Cerebellar nuclear complex (tissue), 1 donor: ENCODE measurements at regions not wholly inside any gene's neighbourhood (a gene's known extent, or its start where the extent isn't known, plus 50 kb on each side); places are given as distances from the start of the nearest gene placed in this dataset.

Experiments used
- DNase-seq, 2 experiments: peaks; one replicate each; lab custom pipeline; 2025; lab: John Stamatoyannopoulos, UW

GRCh38 chr11:80519596-80520506 lies 1079.0 kb upstream of the TENM4 start:
- no peak for DNase-seq

DNA sequence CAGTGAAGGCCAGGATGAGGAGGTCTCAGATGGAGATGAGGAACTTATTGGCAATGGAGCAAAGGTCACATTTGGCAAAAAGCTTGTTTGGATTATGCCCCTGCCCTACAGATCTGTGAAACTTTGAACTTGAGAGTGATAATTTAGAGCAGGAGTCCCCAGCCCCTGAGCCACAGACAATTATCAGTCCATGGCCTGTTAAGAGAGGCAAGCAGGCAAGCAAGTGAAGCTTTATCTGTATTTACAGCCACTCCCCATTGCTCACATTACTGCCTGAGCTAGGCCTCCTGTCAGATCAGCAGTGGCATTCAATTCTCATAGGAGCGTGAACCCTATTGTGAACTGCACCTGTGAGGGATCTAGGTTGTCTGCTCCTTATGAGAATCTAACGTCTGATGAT lies 1076.9 kb upstream of the TENM4 start:
- DNase-seq, result no peak

DNA sequence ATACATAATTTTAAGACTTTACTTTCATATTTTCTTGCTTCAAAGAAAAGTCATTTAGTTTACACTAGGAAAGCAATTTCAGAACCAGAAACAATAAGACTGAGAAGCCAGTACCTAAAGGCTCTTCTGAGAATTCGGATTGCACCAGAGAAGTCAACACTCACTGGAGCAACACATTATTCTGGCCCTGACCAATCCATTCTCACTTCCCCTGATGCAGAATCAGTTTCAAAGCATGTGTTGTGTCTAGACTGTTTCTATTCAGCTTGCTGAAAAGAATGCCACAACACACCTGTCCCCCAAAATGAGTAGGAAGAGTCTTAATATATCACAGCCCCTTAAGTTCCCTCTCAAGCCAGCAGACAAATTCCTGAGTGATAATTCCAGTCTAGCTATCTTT lies 1074.3 kb upstream of the TENM4 start:
- no peak for DNase-seq

DNA sequence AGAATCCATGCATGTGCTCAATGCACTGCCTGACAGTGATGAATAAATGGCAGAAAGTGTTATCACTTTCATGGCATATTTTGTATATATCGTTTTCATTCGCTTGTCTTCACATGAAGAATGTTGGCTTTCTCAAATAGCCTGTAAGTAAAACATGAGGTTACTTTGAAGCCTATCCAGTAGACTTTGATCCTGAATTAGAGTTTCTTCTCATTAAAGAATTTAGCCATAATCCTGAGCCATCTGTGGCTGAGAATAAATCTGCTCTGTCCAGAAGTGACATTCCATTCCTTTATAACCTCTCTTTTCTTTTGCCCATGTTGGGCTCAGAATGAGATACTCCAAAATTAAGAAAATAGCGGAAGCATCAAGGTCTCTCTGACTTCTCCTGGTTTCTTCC lies 1071.7 kb upstream of the TENM4 start:
- no peak for DNase-seq

DNA sequence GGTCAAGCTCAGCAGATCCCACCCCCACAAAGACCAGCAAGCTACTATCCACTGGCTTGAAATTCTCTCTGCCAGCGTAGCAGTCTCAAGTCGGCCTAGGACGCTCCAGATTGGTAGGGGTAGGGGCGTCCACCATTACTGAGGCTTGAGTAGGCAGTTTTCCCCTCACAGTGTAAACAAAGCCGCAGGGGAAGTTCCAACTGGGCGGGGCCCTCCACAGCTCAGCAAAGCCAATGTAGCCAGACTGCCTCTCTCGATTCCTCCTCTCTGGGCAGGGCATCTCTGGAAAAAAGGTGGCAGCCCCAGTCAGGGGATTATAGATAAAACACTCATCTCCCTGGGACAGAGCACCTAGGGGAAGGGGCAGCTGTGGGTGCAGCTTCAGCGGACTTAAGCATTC lies 1064.9 kb upstream of the TENM4 start:
- DNase-seq, result no peak

GRCh38 chr11:80503990-80504389 lies 1063.2 kb upstream of the TENM4 start:
- no peak for DNase-seq

GRCh38 chr11:80502511-80502910 lies 1061.7 kb upstream of the TENM4 start:
- no peak for DNase-seq

DNA sequence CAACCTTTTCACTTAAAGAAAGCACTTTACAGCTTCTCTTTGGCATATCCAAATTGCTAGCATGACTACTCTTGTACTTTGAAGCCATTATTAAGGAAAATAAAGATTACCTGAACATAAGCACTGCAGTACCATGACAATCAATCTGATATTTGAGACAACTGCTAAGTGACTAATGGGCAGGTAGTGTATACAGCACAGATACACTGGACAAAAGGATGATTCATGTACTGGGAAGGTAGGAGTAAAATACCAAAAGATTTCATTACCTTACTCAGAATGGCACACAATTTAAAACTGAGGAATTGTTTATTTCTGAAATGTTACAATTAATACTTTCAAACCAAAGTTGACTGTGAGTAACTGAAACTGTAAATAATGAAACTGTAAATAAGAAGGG lies 1054.3 kb upstream of the TENM4 start:
- no peak for DNase-seq

DNA sequence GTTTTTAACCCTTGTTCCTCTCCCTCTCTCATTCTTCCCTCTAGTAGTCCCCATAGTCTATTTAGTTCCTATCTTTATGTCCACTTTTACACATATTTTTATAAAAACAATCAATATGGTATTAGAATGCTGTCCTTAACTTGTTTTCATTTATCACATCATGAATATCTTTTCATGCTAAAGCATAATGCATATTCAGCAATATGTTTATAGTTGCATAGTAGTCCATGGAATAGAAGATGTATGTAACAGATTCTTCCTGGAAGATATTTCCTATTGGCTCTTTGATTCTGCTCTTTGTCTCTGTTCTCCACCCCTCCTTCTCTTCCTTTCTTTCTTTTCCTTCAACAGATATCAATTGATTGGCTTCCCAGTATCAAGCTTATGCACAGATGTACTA lies 1047.1 kb upstream of the TENM4 start:
- DNase-seq, result no peak

DNA sequence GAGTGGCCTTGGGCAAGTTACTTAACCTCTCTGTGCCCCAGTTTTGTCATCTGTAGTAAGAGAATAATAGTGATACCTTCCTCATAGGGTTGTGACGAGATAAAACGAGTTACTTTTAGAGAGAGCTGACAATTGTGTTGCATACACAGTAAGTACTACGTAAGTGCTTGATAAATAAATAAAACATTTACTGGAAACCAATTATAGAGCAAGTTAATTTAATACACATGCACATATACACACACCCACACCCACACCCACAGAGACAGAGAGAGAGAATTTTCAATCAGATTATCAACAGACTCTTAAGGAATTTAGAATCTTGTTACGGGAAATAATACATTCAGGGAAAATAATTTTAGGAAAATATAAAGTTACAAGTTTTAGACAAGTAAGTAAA lies 1045.8 kb upstream of the TENM4 start:
- DNase-seq, result no peak

GRCh38 chr11:80477178-80477577 lies 1036.3 kb upstream of the TENM4 start:
- DNase-seq, result no peak

- DNase-seq, result no peak
These were observed 1032.7 kb upstream of the TENM4 start for GRCh38 chr11:80473562-80473961.

DNA sequence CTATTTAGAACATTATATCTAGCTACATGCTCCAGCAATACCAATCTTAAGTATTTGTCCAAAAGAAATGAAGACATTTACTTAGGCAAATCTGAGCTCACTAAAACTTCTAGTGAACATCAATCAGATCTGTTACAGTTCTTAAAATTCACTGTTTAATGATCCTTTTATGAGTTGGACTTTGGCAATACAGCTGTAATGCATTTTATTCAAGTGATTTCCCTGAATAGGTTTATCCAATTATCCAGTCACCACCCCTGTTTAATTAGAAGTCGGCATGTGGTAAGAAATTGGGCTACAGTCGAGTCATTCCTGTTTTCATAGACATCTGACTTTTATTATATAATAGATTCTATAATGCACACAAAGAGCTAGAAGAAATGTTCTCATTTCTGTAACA lies 1029.0 kb upstream of the TENM4 start:
- DNase-seq, result no peak

DNA sequence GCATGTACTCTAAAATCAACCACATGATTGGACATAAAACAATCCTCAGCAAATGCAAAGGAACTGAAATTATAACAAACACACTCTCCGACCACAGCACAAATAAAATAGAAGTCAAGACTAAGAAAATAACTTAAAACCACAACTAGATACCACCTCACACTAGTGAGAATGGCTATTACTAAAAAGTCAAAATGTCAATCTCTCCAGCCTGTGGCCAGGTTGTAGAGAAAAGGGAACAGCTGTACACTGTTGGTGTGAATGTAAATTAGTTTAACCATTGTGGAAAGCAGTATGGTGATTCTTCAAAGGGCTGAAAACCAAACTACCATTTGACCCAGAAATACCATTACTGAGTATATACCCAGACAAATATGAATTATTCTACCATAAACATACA lies 1025.7 kb upstream of the TENM4 start:
- DNase-seq, result no peak

GRCh38 chr11:80462211-80462610 lies 1021.4 kb upstream of the TENM4 start:
- DNase-seq, result no peak

DNA sequence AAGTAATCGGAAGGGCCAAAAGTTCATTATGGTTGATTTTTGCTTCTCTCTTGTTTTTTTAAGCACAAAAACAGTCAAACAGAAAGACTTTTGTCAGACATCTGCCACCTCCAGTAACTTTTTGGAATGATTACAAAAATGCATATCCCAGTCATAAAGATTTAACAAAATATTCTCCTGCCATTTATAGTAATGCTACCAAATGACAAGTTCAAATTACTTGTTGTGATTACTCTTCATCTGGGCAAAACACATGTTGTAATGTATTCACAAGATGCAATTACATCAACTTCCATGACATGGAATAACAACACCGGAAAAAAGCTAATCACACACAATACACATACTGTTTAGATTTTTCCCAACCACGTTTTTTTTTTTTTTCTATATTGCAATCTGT lies 1017.5 kb upstream of the TENM4 start:
- no peak for DNase-seq

DNA sequence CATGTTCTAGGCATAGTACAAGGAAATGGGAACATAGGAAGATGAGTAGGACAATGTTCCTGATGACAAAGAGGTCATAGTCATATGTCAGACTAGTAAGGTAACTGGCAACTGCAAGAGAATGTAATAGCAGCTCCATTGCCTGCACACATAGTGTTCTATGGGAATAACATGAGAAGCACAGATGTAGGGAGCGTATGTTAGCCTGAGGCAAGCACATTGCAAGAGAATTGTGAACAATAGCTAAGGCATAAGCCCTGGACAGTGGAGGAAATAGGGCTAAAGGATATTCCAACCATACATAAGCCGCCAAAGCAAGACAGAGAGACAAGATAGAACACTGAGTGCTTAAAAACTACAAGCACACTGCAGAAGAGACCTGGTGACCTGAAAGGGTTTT lies 1017.0 kb upstream of the TENM4 start:
- DNase-seq, result no peak

DNA sequence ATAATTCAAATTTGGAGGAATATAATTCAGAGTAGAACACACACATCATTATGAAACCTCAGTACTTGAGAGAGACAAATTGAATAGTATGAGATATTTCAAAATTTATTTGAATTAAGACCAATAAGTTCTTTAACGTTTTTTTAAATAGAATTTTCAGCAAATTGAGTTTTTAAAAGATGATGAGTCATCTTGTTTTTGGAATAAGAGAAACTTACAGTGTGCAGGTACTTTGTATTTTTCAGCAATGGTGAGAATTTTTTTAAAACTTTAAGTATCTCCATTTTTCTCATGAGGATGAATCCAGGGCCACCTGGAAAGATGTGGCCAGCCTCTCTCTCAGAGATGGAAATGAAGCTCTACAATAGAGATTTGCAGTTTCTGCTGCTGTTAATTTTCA lies 1015.0 kb upstream of the TENM4 start:
- DNase-seq, result no peak

DNA sequence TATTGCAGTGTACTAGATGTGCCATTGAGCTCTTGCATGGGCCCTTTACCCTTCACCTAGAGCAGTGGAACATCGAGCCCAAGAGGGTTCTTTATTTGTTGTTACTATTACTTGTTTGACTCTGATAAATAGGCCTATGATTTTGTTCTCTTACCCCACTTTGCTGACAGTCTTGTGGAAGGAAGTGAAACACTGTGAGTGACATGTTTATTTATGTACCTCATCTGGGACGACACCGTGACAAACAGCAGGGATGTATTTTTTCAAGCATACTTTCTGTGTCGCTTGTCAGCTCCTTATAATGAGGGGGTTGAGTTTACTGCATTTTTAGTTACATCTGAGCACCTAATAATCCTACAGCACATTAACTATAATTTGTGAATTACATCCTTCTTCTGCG lies 1010.3 kb upstream of the TENM4 start:
- DNase-seq, result no peak

GRCh38 chr11:80448709-80449108 lies 1007.9 kb upstream of the TENM4 start:
- DNase-seq, result no peak

DNA sequence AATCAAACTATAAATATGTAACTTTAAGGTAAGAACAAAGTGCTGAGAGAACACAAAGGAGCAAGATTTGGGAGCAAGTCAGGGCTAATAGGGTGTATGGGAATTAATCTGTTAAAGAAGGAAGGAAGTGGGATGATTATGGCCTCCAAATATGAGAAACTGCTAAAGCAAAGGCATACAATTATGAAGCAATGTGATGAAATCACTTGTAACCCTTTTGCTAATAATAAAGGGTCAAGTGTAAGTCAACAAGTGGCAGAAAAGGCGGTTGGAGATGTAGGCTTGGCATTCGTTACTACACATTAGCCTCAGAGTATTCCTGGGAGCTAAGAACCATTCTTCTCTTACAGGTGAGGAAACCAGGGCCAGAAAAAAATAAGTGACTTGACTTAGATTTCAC lies 1002.3 kb upstream of the TENM4 start:
- DNase-seq, result no peak

- no peak for DNase-seq
These were observed 1001.0 kb upstream of the TENM4 start for GRCh38 chr11:80441821-80442220.

DNA sequence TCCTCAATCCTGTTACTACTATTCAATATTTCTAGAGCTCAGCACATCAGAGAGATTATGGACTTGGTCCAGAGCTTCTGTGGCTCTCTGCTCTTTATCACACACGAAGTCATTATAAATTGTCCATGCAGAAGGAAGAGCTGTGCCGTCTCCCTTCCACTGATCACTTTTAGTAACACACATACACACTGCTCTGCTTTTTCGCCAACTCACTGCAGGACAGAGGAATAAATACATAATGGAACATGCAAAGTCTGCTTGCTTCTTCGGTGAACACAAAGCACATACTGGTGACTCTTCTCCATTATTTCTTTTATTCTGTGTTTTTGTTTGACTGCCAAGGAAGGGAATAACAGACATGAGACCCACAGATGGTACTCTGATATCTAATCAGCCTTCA lies 1000.0 kb upstream of the TENM4 start:
- no peak for DNase-seq

DNA sequence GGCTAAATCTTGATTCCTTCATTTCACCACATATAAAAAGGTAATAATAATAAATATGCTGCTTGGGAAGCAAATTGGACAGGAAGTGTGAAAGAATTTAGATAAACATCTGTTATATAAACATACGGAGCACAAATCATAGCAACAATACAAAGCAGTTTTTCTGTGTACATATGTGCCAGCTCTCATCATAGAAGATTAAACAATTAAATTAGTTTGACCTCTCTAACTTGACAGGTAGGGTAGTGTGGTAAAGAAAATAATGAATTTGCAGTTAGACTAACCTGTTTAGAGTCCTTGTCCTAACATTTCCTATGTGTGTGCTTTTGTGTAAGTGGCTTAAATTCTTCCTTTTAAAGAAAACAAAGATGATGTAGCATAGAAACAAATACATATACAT lies 995.7 kb upstream of the TENM4 start:
- DNase-seq, result no peak
